Progenitor cell of endocrine pancreas (in vitro differentiated cells): ENCODE measurements at regions not wholly inside any gene's neighbourhood (a gene's known extent, or its start where the extent isn't known, plus 50 kb on each side); places are given as distances from the start of the nearest gene placed in this dataset.

Experiments
- DNase-seq: peaks from one replicate; pipeline ENCODE4 v3.0.0; 2021; ENCODE audit warnings: low spot score; ENCODE audit not compliant: unreplicated experiment
- H3K27ac Mint-ChIP-seq: 2 replicates; pipeline ENCODE4 v1.8.0; 2021; ENCODE audit warnings: mild to moderate bottlenecking, moderate library complexity, mixed read lengths
- H3K27me3 Mint-ChIP-seq: 2 replicates; pipeline ENCODE4 v1.8.0; 2021; ENCODE audit warnings: mixed read lengths
- H3K36me3 Mint-ChIP-seq: 2 replicates; pipeline ENCODE4 v1.8.0; 2022; ENCODE audit warnings: mixed read lengths; ENCODE audit not compliant: insufficient read depth
- H3K4me1 Mint-ChIP-seq: 2 replicates; pipeline ENCODE4 v1.8.0; 2021; ENCODE audit warnings: low read depth, mixed read lengths
- H3K4me3 Mint-ChIP-seq: 2 replicates; pipeline ENCODE4 v1.8.0; 2021; ENCODE audit warnings: low read depth, mild to moderate bottlenecking, moderate library complexity, mixed read lengths
- H3K9me3 Mint-ChIP-seq: 2 replicates; pipeline ENCODE4 v1.8.0; 2021; ENCODE audit warnings: low read depth, mixed read lengths
- CTCF ChIP-seq: fragments of 200-600 bp; sonication (generic); IDR thresholded peaks from one replicate; pipeline ENCODE4 v1.5.0; 2021; ENCODE audit warnings: antibody characterized with exemption, mild to moderate bottlenecking; ENCODE audit not compliant: unreplicated experiment

DNA sequence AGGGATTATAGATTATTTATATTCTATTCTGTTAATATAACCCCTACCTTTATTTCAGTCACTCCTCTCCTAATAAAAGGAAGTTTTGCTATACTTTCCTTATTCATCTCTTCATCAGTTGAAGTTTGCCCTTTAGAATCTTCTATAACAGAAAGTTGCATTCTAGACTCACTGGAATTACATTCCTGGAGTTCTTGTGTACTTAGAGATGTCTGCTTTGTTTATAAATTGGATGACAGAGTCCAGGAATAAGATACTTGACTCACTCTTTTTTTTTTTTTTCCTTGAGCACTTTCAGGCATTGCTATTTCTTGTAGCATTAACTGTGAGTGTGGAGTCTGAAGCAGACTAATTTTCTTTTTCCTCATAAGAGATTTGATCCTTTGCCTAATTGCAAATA, 640.8 kb downstream of the XPNPEP1 start:
- Mint-ChIP-seq H3K4me1 (no peaks in the 10 kb centered on the region), H3K9me3 (no peaks in the 10 kb centered on the region), H3K36me3 (no peaks in the 10 kb centered on the region), H3K27ac (no peak overlapping the region), H3K4me3 (no peak overlapping the region), H3K27me3 (no peaks in the 10 kb centered on the region)
- DNase-seq, result no peak
- TF ChIP-seq CTCF, result no peak

- H3K4me3 Mint-ChIP-seq, result no peak overlapping the region
- no peaks in the 10 kb centered on the region for H3K27me3 Mint-ChIP-seq
- no peak for TF ChIP-seq CTCF
- no peaks in the 10 kb centered on the region for H3K9me3 Mint-ChIP-seq
- H3K36me3 Mint-ChIP-seq, result no peaks in the 10 kb centered on the region
- no peak for DNase-seq
- no peaks in the 10 kb centered on the region for H3K4me1 Mint-ChIP-seq
- no peak overlapping the region for H3K27ac Mint-ChIP-seq
Observed at GRCh38 chr10:109281347-109281746, 642.0 kb downstream of the XPNPEP1 start.

- H3K9me3 Mint-ChIP-seq, result no peaks in the 10 kb centered on the region
- H3K27ac Mint-ChIP-seq, result no peak overlapping the region
- no peaks in the 10 kb centered on the region for H3K27me3 Mint-ChIP-seq
- DNase-seq, result no peak
- H3K4me3 Mint-ChIP-seq, result no peak overlapping the region
- no peak for TF ChIP-seq CTCF
- no peaks in the 10 kb centered on the region for H3K4me1 Mint-ChIP-seq
- no peaks in the 10 kb centered on the region for H3K36me3 Mint-ChIP-seq
Observed at GRCh38 chr10:109280837-109281236, 642.5 kb downstream of the XPNPEP1 start.

DNA sequence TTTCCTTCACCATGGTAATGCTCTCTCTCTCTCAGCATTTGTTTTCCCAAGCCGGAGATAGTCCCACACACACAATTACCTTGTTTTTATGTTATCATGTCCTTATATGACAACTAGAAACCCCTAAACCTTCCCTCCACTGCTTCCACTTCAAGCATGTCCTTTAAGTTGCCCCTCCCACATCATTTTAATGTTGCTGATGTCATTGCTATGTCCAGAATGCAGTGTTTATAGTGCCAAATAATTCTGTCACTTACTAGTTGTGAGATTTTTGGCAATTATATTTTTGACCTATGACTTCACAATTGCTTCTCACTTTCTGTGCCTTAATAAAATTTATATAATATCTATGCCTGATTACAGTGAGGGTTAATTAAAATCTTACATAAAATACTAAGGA, 645.9 kb downstream of the XPNPEP1 start:
- H3K9me3 Mint-ChIP-seq, result no peaks in the 10 kb centered on the region
- DNase-seq, result no peak
- H3K27me3 Mint-ChIP-seq, result no peaks in the 10 kb centered on the region
- no peak for TF ChIP-seq CTCF
- no peak overlapping the region for H3K4me3 Mint-ChIP-seq
- H3K4me1 Mint-ChIP-seq, result no peaks in the 10 kb centered on the region
- H3K36me3 Mint-ChIP-seq, result no peaks in the 10 kb centered on the region
- H3K27ac Mint-ChIP-seq, result no peak overlapping the region

GRCh38 chr10:109275960-109276359, 647.4 kb downstream of the XPNPEP1 start:
- no peak overlapping the region for H3K4me3 Mint-ChIP-seq
- H3K36me3 Mint-ChIP-seq, result no peaks in the 10 kb centered on the region
- no peak overlapping the region for H3K27ac Mint-ChIP-seq
- TF ChIP-seq CTCF, result no peak
- H3K9me3 Mint-ChIP-seq, result no peaks in the 10 kb centered on the region
- H3K27me3 Mint-ChIP-seq, result no peaks in the 10 kb centered on the region
- no peak for DNase-seq
- H3K4me1 Mint-ChIP-seq, result no peaks in the 10 kb centered on the region

- DNase-seq, result no peak
- H3K27ac Mint-ChIP-seq, result no peak overlapping the region
- no peak for TF ChIP-seq CTCF
Observed at GRCh38 chr10:109274681-109275080, 648.6 kb downstream of the XPNPEP1 start.

More at GRCh38 chr10:109274681-109275080, 648.6 kb downstream of the XPNPEP1 start:
- no peak overlapping the region for H3K4me3 Mint-ChIP-seq
- H3K36me3 Mint-ChIP-seq, result no peaks in the 10 kb centered on the region
- no peaks in the 10 kb centered on the region for H3K27me3 Mint-ChIP-seq
- H3K9me3 Mint-ChIP-seq, result no peaks in the 10 kb centered on the region
- H3K4me1 Mint-ChIP-seq, result no peaks in the 10 kb centered on the region
